NCI-H1417 (cell line): ENCODE measurements at regions not wholly inside any gene's neighbourhood (a gene's known extent, or its start where the extent isn't known, plus 50 kb on each side); places are given as distances from the start of the nearest gene placed in this dataset.

Experiments
- DNase-seq, 3 experiments: peaks; one replicate each; lab custom pipeline; 2025; lab: John Stamatoyannopoulos, UW

- no peak for DNase-seq
Measured at GRCh38 chr10:64209561-64209960, 688.4 kb downstream of the REEP3 start.

GRCh38 chr10:64210211-64210610 is 689.0 kb downstream of the REEP3 start:
- no peak for DNase-seq

- no peak for DNase-seq
Measured at GRCh38 chr10:64211466-64211865, 690.3 kb downstream of the REEP3 start.

- DNase-seq: peak in 1 of 3 experiments; percentile 2
Measured at GRCh38 chr10:64215088-64215487, 693.9 kb downstream of the REEP3 start.

- no peak for DNase-seq
Measured at GRCh38 chr10:64219271-64220025, 698.2 kb downstream of the REEP3 start.

- no peak for DNase-seq
Measured at GRCh38 chr10:64234489-64234888, 713.3 kb downstream of the REEP3 start.

GRCh38 chr10:64257704-64258103 is 736.5 kb downstream of the REEP3 start:
- DNase-seq: no peak

- DNase-seq: no peak
Measured at GRCh38 chr10:64261092-64261491, 739.9 kb downstream of the REEP3 start.

- no peak for DNase-seq
Measured at GRCh38 chr10:64261676-64262075, 740.5 kb downstream of the REEP3 start.

- no peak for DNase-seq
Measured at GRCh38 chr10:64265961-64266360, 744.8 kb downstream of the REEP3 start.

- no peak for DNase-seq
Measured at GRCh38 chr10:64271508-64271907, 750.3 kb downstream of the REEP3 start.

GRCh38 chr10:64271983-64272382 is 750.8 kb downstream of the REEP3 start:
- no peak for DNase-seq

- DNase-seq: no peak
Measured at GRCh38 chr10:64275001-64275400, 753.8 kb downstream of the REEP3 start.

- no peak for DNase-seq
Measured at GRCh38 chr10:64275774-64276173, 754.6 kb downstream of the REEP3 start.

- DNase-seq: no peak
Measured at GRCh38 chr10:64277536-64277935, 756.3 kb downstream of the REEP3 start.

GRCh38 chr10:64283621-64284020 is 762.4 kb downstream of the REEP3 start:
- no peak for DNase-seq

- no peak for DNase-seq
Measured at GRCh38 chr10:64286533-64286932, 765.3 kb downstream of the REEP3 start.

GRCh38 chr10:64288404-64288803 is 767.2 kb downstream of the REEP3 start:
- no peak for DNase-seq

GRCh38 chr10:64303566-64303965 is 782.4 kb downstream of the REEP3 start:
- DNase-seq: no peak

- DNase-seq: no peak
Measured at GRCh38 chr10:64306729-64307327, 785.6 kb downstream of the REEP3 start.

- DNase-seq: peak in 1 of 3 experiments; percentile 2
Measured at GRCh38 chr10:64312876-64313275, 791.7 kb downstream of the REEP3 start.

GRCh38 chr10:64313967-64314366 is 792.8 kb downstream of the REEP3 start:
- DNase-seq: no peak

- DNase-seq: no peak
Measured at GRCh38 chr10:64316416-64316815, 795.2 kb downstream of the REEP3 start.

- no peak for DNase-seq
Measured at GRCh38 chr10:64316833-64317232, 795.6 kb downstream of the REEP3 start.
